ENCODE measurements at regions not wholly inside any gene's neighbourhood (a gene's known extent, or its start where the extent isn't known, plus 50 kb on each side); places are given as distances from the start of the nearest gene placed in this dataset.
A peak's percentile ranks its signal among the peaks of the same experiment; 100 is the strongest.

DNA sequence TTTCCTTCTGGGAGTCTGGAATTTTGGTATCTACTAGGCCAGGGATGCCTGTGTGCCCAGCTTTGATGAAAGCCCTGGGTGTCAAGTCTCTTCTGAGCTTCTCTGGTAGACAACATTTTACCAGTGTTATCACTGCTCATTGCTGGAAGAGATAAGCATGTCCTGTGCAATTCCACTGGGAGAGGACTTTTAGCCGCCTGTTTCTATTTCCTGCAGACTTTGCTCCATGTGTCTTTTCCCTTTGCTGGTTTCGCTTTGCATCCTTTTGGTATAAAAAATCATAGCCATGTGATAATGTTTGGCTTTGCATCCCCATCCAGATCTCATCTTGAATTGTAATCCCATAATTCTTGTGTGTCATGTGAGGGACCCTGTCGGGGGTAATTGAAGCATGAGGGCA is 163.2 kb downstream of the SLC28A3 start:
- DNase-seq = no peak

DNA sequence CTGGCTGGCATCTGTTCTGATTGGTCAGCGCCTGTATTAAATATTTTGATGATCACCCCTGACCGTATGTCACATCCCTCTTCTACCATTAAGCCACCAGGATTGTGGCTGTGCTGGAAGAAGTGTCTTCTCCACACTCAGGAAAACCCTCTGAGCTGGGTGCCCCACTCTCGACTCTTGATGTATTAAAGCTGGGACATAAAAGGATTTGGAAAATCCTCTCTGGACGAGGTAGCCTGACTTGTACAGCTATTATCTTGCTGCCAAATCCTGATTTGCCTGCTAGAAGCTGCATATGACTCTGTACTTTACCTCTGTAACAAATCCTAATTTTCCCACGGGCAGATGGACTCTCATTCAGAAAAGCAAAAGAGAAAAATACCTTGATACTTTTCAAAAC is 161.0 kb downstream of the SLC28A3 start:
- DNase-seq = no peak

GRCh38 chr9:84187090-84187489 is 153.5 kb downstream of the SLC28A3 start:
- DNase-seq = no peak

GRCh38 chr9:84189904-84190303 is 150.7 kb downstream of the SLC28A3 start:
- no peak for DNase-seq

DNA sequence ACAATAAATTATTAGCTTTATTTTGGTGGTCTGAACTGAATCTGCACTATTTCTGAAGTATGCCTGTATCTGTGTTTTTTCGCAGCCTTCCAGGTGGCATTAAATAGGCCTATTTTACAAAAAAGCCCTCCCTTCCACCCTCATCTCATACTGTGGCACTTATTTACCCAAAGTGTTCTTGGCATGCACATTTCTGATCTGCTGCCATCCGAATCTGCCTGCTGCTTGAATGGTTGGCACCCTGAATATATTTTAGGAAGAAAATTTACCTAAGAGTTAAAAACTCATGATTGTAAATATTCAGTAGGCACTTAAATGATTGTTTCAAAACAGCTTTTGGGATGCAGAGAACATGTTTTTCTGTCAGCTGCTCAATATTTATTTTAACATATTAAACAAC is 150.1 kb downstream of the SLC28A3 start:
- no peak for DNase-seq

- DNase-seq = no peak
Observed at GRCh38 chr9:84206801-84207370, 133.7 kb downstream of the SLC28A3 start.

- peak in 1 of 14 donors; percentile 5 for DNase-seq
Observed at GRCh38 chr9:84207491-84207951, 133.0 kb downstream of the SLC28A3 start.

- DNase-seq = no peak
Observed at GRCh38 chr9:84212246-84212645, 128.3 kb downstream of the SLC28A3 start.

GRCh38 chr9:84212982-84213381 is 127.6 kb downstream of the SLC28A3 start:
- no peak for DNase-seq

DNA sequence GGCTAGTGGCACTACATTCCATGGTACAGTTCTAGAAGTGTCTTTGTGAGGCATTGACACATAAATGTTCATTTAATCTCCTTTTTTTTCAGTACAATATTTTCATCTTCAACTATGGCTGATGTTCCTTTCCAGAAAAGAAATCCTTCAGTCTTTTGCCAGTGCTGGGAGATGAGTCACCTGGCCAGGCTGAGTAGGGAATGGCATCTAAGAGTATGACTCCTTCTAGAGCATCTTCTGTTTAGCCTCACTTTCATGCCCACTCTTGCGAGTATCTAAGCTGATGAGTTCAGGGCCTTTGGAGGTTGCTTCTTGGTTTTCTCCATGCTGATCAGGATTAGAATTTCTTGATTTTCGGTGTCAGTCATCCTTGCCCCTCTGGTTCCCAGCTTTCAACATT is 124.4 kb downstream of the SLC28A3 start:
- no peak for DNase-seq

DNA sequence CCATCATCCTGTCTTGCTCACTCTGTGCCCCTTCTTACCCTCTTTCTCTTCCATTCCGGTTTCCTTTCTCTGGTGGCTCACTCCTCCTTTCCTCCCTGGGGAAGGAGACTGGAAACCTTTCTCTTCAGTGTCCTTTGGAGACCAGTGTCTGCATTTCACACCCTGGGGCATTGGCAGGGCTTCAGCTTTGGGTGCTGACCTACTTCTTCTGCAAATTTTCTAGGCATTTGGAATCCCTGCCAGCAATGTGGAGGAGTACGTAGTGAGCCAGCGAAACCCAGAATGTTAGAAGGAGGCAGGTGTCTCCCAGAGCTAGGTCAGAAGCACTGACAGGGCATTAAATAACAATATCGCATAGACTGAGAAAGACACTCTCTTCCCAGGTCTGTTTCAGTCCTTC is 122.2 kb downstream of the SLC28A3 start:
- DNase-seq = peak in 1 of 14 donors; percentile 33

DNA sequence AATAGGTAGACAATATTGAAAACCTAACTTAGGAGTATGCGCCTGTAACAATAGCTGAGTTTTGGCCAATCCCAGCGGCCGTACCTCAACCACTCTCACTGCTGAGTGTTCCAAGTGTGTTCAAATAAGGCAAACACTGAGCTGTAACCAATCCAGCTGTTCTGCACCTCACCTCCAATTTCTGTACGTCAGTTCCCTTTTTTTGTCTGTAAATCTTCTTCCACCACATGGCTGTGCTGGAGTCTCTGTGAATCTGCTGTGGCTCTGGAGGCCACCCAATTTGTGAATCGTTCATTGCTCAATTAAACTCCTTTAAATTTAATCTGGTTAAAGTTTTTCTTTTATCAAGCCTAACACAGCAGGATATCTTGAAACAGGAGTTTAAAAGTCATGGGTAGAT is 116.3 kb downstream of the SLC28A3 start:
- DNase-seq = no peak

All from C1 segment of cervical spinal cord (tissue), 14 donors.